ENCODE measurements at regions not wholly inside any gene's neighbourhood (a gene's known extent, or its start where the extent isn't known, plus 50 kb on each side); places are given as distances from the start of the nearest gene placed in this dataset.
"Not testable (repeated sequence)": the region's sequence is repeated elsewhere in the genome, so short reads cannot be mapped to it uniquely, and the experiment has no call there.

- intact Hi-C loops (cut with DNase I); DNase-seq: not testable (repeated sequence)
Observed at GRCh38 chr7:63291758-63292157, 706.9 kb upstream of the ZNF722 start.

- intact Hi-C loops (cut with DNase I): not testable (repeated sequence)
- DNase-seq: peak in 4 of 10 donors; percentile 1 to 64 (median 13)
Observed at GRCh38 chr7:63317595-63317994, 681.1 kb upstream of the ZNF722 start.

DNA sequence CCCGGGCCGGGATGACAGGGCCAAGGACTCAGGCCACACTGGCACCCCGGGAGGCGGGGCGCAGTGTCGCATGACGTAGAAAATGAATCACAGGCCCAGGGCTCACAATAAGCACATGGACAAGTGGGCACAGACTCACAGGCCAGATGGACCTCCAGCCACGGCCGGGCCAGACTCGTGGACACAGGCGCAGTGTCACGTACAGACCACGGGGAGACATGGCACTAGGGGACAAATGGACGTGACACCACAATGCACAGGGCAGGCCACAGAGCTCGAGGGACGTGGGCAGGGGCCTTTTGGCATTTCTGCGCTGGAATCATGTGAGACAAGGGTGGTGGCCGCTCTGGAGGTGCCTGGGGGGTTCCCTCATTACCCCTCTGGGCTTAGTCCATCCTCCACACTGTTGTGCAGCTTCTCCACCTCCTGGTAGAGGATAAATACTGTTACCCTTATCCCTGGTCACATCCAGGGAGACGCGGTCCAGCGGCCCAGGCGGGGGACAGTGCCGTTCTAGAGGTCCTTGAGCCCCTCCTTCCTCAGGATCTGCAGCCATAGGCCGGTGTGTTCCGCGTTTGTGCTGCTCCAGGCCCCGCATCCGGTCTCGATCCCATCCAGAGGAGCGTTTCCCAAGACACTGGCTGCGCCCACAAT is 649.8 kb upstream of the ZNF722 start:
- DNase-seq: peak in 3 of 10 donors; percentile 53 to 80 (median 53)
- intact Hi-C loops (cut with DNase I): not testable (repeated sequence)

DNA sequence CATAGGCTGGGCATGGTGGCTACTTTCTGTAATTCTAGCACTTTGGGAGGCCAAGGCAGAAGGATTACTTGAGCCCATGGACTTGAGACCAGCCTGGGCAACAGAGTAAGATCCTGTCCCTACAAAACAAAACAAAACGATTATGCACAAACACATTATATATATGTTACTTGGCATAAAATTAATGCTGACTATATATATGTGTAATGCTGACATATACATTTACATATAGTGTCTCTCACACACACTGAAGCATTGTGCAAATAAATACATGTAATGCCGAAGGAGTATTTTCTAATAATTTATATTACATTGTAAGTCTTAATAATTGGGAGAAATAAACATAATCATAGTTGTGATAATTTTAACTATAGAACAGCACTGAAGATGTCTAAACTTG is 621.8 kb upstream of the ZNF722 start:
- peak in 1 of 10 donors; percentile 16 for DNase-seq
- intact Hi-C loops (cut with DNase I): no loop called here

DNA sequence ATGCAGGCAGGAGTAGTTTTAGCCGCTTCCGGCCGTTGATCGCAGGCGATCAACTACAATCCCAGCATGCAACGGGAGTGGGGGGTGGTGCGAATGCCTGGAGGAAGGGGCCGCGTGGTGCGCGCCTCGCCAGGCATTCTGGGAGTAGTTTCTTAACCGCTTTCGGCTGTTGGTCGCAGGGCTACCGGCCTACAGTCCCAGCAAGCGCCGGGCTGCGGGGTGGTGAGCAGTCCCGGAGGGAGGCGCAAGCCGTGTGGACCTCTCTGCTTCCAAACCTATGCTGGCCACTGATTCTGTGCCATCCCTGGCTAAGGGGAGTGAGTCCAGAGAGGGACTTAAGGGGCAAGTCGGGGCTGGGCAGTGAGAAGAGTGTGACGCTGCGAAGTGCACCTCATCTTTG is 604.5 kb upstream of the ZNF722 start:
- intact Hi-C loops (cut with DNase I); DNase-seq: not testable (repeated sequence)

DNA sequence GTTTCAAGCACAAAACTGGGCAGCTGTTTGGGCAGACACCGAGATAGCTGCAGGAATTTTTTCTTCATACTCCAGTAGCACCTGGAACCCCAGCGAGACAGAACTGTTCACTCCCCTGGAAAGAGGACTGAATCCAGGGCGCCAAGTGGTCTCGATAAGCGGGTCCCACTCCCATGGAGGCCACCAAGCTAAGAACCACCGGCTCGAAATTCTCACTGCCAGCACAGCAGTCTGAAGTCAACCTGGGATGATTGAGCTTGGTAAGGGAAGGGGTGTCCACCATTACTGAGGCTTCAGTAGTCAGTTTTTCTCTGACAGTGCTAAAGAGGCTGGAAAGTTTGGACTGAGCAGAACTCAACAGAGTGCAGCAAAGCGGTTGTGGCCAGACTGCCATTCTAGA is 590.8 kb upstream of the ZNF722 start:
- intact Hi-C loops (cut with DNase I): not testable (repeated sequence)
- DNase-seq: peak in 4 of 10 donors; percentile 1 to 40 (median 12)
